HG02610 (cell line): ENCODE measurements at regions not wholly inside any gene's neighbourhood (a gene's known extent, or its start where the extent isn't known, plus 50 kb on each side); places are given as distances from the start of the nearest gene placed in this dataset.

Experiments used
- ATAC-seq: cut with Tn5 transposase; IDR thresholded peaks from one replicate; pipeline ENCODE4 v1.9.1; 2021; ENCODE audit warnings: mild to moderate bottlenecking, moderate library complexity; ENCODE audit not compliant: unreplicated experiment

DNA sequence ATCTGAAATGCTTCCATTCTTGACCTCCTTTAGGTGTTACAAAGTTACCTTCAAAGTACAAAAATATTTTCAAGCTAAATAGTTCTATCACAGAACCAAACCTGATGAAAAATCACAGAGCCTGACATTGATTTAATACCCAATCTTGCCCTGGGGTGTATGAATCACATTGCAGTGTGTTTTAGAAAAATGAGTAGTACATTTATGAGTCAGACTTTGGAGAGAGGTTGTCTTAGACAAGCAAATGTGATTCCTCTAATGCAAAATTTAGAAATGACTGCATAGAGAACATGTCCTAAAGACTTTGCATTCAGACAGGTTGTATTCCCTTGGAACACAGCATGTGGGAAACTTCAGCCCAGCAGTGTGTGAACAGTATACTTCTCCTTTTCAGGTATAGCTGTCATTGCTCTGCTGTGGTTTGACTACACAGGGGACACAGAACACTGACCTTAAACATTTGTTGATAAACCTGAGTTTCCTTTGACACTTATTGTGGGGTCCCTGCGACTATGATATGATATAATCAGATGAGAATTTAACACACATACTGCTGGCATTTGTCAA lies 972.1 kb downstream of the JRKL start:
- ATAC-seq, result no peak

DNA sequence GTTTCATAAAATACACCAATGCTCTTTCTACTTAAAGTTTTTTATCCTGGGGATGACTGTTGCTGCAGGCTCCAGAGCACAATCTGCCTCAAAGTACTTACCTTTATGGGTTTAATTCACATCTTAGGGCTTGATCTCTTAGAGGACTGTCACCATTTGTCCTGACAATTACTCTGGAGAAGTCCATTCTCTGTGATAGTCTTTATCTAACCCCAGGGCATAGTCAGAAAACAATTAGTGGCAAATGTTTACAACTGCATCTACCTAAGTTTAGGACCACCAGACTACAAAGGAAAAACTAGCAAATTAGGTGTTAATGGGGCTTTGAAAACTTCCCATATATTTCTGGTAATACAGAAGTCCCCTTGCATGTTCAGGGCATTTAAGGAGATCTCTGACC lies 973.5 kb downstream of the JRKL start:
- ATAC-seq, result no peak

DNA sequence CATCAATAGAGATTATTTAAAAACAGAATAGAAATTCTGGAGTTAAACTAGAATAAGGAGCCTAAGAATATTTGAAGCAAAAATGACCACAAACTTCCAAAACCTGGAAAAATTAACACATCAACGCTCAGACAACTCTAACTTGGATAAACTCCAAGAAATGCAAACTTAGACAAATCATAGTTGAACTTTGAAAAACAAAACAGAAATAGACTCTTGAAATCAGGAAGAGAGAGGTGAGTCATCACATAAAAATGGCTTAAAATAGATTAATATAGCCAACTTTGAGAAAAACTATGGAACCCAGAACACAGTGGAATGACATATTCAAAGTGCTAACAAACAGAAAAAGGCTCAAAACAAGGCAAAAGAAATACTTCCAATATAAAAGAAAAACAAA lies 974.2 kb downstream of the JRKL start:
- ATAC-seq, result no peak

DNA sequence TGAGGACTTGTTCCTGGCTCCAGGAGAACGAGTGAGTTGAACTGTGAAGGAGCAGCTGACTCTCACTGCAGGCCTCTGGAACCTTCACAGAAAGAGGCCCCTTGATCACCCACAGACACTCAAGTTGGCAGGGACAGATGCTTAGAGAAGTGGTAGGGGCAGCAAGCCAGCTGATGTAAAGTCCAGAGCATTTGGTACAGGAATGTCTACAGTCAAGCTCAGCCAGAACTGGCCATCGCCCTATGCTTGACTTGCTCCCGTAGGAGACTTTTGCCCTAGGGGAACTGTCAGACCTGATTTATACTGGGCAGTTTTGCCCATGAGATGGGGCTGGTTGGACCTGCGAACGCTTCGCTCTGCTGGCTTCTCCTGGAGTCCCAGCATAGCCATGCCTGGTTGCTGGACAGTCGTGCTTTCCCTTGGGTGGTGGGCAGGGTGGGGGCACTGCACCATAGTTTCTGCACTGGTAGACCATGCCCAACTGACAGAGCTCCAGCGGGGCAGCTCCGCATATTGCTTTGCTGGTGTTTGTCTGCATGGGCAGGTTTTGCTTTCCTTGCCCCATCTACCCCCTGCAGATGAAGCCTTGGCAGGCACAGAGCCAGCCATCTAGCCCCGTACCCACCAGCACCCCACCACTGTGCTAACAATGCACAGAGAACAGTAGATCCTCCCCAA lies 977.7 kb downstream of the JRKL start:
- no peak for ATAC-seq

DNA sequence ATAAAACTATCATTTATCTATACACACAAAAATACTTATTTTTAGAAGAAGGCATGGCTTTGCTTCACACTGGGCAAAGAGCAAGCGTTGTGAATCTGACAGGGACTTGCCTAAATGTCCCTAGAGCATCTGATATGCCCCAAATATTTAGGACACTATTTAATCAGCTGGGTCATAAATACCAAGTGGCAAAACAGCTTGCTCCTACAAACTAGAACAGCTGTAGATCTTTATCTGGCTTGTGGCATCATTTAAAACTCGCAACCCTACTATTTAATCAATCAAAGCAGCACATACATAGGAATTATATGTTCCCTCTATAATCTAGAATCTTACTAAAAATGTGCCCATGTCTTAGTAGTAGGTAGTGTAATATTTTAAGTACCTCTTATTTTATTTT lies 999.5 kb downstream of the JRKL start:
- no peak for ATAC-seq

DNA sequence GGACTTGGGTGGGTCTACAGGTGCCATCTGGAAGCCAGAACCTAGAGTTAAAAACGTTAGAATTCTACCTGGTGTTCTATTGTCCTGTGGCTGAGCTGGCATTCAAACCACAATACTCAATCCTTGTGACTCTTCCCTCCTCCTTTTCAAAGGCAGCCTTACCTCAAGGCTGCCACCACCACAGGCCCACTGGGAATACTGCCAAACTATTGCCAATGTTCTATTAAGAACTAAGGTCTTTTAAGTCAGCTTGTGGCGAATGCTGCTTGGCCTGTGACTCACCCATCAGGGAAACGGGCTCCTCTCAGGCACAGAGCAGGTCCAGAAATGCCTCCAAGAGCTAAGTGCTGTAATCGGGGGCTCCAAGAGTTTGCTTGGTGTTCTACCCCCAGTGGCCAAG lies 1008.4 kb downstream of the JRKL start:
- no peak for ATAC-seq

DNA sequence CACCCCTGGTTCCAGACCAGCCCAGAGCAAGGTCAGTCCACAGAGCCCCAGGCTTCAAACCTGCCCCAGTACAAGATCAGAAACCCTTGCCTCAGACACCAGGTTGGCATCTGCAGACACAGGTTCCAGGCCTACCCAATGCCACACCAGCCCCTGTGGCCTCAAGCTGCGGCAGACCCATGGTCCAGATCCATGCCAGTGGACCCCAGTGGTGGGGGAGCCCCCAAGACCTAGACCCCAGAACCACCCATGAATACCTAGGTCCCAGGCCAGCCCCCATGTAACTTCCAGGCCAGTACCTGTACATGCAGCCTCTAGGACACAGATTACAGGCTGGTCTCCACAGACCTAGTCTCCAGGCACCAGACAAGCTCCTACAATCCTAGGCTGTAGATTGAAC lies 1019.3 kb downstream of the JRKL start:
- ATAC-seq, result no peak

DNA sequence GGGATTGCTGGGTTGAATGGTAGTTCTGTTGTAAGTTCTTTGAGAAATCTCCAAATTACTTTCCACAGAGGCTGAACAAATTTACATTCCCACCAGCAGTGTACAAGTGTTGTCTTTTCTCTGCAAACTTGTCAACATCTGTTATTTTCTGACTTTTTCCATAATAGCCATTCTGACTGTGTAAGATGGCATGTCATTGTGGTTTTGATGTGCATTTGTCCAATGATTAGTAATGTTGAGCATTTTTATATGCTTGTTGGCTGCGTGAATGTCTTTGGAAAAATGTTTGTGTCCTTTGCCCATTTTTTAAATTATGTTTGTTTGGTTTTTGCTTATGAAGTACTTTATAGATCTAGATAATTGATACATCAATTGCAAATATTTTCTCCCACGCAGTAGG lies 1025.0 kb downstream of the JRKL start:
- no peak for ATAC-seq

DNA sequence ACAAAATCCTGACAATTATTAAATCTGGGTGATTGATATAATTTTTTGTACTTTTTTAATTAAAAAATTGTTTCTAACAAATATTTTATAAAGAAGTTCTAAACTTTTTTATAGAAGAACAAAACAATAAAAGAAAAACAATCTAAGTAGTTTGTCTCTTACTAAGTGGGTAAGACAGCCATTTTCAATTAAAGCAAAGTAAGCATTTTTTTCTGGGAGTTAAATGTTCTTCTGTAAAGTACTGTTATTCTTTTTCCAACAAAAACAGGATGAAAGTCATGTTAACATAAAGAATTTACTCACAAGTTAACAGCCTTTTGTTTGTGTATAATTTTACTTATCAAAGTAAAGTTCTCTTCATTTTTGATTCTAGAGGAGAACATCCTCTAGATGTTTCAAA lies 1029.9 kb downstream of the JRKL start:
- ATAC-seq, result no peak

DNA sequence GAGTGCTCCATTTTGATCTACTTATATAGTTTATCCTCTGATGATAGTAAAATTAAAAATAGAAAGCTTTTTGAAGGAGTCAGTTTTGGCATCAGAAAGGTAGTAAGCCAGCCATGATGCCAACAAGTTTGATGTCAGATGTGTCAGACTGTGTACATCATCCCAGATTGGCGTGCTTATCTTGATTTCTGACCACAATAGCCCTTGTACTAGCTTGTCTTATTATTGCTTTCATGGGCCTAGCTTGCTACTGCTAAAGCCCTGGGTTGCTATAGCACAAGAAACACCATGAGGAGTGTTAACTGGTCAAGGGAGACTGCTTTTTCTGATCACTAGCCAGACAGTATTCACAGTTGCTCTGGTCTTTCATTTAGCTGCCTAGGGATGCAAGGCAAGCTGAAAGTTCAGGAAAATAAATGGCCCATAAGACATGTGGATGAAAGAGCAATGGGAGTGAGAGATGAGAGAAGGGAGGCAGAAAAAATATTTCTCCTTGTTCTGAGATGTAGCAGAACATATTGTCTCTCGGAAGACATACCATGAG lies 1038.5 kb downstream of the JRKL start:
- ATAC-seq, result no peak

DNA sequence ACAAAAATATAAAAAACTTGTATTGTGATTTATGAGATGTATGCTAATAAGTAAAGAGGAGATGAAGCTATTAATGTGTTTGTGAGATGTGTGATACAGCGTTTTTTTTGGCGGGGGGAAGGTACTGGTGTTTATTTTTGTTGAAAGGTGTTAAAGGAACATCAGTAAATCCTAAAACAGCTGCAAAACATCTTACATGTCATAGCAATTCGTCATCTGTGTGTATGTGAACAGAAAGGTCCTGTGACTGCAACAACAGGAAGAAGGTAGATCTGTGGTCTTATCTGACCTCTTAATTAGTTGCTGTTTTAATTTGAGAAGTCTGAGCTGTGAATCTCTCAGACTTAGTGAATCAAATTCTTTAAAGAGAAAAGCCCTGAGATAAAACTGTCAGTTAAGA lies 1041.1 kb downstream of the JRKL start:
- ATAC-seq, result no peak

DNA sequence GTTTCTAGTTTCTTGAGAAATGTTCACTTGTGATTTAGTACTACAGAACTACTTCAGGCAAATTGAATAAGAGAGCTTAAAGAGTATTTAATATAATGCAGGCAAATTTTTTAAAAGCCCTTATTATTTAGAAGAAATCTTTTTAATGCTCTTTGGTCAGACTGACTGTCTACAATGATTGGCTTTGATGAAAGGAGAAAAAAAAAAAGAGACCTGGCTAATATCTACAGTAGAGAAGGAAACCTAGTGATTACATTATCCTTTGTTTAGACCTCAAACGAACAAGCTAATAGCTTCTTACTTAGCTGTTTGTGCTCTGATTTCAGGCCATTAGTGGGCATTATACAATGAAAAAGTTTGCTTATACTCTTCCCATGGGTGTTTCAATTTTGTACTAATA lies 1043.1 kb downstream of the JRKL start:
- no peak for ATAC-seq

DNA sequence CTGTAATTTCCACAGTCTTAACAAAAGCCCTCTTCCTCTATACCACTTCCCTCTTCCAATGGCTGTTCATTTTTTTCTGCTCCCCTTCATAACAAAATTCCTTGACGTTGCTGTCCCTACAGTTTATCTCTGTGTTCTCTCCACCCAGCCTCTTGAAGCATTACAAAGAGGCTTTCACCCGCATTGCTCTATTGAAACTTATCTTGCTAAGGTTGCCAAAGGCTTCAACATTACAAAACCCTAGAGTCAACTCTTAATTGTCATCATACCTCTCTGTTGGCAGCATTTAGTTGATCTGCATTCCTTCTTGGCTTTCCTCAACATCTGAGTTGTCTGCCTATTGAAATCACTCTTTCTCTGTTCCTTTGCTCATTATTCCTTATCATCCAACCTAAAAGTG lies 1055.7 kb downstream of the JRKL start:
- no peak for ATAC-seq

DNA sequence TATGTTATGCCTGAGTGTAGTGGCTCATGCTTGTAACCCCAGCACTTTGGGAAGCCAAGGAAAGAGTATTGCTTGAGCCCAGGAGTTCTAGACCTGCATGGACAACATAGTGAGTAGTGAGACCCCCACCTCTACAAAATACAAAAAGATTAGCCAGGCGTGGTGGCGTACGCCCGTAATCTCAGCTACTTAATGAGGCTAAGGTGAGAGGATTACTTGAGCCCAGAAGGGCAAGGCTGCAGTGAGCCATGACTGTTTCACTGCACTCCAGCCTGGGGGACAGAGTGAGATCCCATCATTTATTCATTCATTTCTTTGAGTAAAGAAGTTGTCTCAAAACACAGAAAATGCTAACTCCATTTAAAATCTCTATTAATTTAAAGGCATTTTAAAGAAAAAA lies 1061.6 kb downstream of the JRKL start:
- ATAC-seq, result no peak

DNA sequence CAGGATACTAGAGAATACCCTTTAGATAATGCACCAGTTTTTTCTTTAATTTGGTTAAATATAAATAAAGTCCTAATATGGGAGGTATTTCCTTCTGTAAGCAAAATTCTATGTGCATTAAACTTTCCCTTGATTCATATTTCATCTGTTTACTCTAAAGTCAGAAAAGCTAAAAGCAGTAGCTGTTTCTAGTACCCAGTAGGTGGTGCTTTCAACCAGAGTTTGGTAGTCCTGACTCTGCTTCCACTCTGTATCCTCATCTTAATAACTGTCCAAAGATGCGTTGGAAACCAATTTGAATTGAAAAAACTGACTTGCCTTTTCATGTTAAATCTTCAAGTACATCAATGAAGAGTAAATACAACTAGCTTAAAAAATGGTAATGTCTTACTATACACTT lies 1065.2 kb downstream of the JRKL start:
- ATAC-seq, result no peak

DNA sequence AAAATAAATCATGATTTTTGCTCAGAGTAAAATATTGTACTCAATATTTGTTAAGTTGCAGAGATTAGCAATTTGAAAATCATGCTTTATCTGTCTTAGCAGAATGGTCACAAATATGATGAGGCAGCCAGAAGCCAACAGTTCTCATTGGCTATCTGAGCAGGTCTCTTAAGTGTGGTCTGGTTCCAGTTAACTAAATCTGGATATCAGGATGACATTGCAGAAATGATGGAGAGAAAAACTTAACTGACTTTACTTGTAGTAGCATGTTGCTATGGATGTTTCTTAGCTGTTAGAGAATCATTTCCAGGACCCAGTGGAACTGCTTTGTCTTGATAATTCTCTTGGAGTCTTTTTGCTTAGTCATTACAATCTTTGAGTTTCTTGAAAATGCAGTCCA lies 1070.3 kb downstream of the JRKL start:
- no peak for ATAC-seq

DNA sequence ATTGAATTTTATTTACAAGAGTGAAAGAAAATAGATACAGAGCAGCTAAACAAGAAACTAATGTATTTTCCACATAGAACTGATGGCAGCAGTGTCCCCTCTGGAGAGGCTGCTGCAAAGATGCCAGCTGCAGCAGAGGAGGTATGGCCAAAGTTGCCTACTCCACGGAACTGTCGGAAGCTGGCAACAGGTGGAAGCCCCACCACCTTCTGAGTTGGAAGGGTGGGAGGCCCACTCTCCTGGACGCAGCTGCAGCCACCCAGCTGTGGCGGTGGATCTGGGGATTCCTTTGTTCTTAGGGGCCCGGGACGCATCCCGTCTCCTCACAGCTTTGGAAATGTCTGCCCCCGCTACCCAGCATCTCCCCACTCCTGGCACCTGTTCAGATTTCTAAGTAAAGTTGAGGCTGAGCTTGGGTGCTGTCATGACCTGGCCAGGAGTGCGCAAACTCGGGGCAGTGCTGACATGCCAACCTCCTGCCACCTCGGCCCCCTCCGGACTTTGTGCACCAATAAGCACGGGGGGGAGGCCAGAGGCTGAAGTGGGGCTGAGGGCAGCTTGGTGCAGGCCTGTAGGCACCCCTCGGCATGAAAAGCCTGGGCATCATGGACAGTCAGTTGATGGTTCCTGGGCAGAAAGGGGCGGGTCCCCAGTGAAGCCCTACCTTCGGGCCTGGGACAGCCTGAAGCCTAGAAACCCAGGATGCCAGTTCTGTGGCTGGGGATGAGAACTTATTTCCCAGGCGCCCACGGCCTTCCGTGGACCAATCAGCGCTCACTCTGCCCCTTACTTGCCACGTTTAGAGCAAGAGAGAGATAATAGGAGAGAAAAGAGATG lies 1071.4 kb downstream of the JRKL start:
- ATAC-seq, result no peak

DNA sequence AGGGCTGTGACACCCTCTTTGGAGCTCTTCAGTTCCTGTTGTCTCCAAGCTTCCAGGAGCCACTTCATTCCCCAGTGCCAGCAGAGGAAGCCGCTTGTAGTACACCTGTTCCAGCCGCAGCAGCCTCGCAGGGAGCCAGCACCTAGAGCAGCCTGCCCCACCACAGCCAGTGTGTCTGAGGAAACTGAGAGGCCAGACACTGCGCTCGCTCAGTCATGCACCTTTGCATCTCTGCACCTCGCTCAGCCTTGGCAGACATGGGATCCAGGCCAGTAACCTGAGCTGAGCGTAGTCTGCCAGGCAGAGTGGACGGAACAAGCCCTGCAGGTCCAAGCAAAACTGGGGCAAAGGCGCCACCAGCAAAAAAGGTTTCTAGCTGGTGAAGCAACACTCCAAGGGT lies 1072.1 kb downstream of the JRKL start:
- no peak for ATAC-seq

DNA sequence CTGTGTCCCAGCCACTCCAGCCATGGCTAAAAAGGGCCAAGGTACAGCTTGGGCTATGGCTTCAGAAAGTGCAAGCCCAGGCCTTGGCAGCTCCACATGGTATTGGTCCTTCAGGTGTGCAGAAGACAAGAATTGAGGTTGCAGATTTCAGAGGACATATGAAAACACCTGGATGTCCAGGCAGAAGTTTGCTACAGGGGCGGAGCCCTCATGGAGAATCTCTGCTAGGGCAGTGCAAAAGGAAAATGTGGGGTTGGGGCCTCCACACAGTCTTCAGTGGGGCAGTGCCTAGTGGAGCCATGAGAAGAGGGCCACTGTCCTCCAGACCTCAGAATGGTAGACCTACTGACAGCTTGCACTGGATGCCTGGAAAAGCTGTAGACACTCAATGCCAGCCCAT lies 1074.1 kb downstream of the JRKL start:
- no peak for ATAC-seq

DNA sequence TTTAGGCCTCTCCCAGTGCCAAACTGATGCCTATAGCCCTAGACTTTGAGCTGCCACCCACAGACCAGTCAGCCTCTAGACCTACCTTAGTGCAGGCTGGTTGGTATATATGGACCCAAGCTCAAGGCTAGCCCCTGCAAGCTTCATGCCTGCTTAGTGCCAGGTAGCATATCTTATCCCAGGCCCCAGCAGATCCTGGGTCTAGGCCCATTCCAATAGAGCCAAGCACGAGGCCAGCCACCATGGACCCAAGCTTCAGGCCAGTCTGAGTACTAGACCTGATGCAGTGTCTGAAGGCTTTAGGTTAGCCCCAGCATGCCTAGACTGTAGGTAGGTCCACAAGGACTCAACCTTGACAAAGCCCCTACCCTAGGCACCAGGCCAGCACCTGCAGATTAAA lies 1081.7 kb downstream of the JRKL start:
- ATAC-seq, result no peak

DNA sequence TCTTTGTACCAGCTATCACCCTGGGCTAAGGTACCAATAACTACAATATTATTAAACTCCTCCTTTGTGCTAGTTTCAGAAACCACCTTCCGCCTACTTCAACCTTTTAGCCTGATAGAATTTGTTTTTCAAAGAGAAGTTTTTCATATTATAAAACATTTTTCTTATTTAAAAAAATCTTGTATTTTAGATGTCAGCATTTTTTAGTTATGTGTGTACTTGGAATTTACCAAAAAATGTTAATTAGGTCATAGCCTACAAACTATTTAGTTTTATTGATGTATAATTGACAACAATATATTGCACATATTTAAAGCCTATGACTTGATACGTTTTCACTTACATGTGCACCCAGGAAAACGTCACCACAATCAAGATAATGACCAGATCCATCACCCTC lies 1097.6 kb downstream of the JRKL start:
- no peak for ATAC-seq

DNA sequence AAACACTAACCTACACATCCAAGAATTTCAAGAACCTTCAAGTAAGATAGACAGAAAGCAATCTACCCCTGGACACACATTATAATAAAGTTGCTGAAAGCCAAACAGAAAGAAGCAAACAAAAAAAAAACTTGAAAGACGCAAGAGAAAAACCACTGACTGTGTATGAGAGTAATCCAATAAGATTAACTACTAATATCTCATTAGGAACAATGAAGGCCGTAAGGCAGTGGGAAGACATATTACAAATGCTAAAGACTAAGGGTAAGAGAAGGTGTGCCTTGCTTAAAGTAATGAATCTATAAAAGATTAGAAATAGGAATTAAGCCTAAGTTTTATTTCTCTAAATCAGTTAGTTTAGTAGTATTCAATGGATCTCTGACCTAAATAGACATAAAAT lies 1109.1 kb downstream of the JRKL start:
- no peak for ATAC-seq
